ENCODE measurements at regions not wholly inside any gene's neighbourhood (a gene's known extent, or its start where the extent isn't known, plus 50 kb on each side); places are given as distances from the start of the nearest gene placed in this dataset.
A peak's percentile ranks its signal among the peaks of the same experiment; 100 is the strongest.
"Not testable (repeated sequence)": the region's sequence is repeated elsewhere in the genome, so short reads cannot be mapped to it uniquely, and the experiment has no call there.

- H3K4me3 ChIP-seq (replicated peaks; ENCODE audit: low read depth, low read length), result no peak overlapping the region
- TF ChIP-seq, protein P1, sequence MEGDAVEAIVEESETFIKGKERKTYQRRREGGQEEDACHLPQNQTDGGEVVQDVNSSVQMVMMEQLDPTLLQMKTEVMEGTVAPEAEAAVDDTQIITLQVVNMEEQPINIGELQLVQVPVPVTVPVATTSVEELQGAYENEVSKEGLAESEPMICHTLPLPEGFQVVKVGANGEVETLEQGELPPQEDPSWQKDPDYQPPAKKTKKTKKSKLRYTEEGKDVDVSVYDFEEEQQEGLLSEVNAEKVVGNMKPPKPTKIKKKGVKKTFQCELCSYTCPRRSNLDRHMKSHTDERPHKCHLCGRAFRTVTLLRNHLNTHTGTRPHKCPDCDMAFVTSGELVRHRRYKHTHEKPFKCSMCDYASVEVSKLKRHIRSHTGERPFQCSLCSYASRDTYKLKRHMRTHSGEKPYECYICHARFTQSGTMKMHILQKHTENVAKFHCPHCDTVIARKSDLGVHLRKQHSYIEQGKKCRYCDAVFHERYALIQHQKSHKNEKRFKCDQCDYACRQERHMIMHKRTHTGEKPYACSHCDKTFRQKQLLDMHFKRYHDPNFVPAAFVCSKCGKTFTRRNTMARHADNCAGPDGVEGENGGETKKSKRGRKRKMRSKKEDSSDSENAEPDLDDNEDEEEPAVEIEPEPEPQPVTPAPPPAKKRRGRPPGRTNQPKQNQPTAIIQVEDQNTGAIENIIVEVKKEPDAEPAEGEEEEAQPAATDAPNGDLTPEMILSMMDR (IDR thresholded peaks at IDR 0.05; ENCODE audit: low read length, missing control alignments), result no peak
- DNase-seq (ENCODE audit: low read depth), result no peak
Observed at GRCh38 chr5:96187309-96188027, 225.8 kb upstream of the ELL2 start.

GRCh38 chr5:96184510-96184909, 222.9 kb upstream of the ELL2 start:
- DNase-seq (ENCODE audit: low read depth); H3K4me3 ChIP-seq (replicated peaks; ENCODE audit: low read depth, low read length): not testable (repeated sequence)

GRCh38 chr5:96180684-96181435, 219.2 kb upstream of the ELL2 start:
- DNase-seq (ENCODE audit: low read depth), result no peak
- TF ChIP-seq, protein P1 (IDR thresholded peaks at IDR 0.05; ENCODE audit: low read length, missing control alignments), result no peak
- no peak overlapping the region for H3K4me3 ChIP-seq (replicated peaks; ENCODE audit: low read depth, low read length)

DNA sequence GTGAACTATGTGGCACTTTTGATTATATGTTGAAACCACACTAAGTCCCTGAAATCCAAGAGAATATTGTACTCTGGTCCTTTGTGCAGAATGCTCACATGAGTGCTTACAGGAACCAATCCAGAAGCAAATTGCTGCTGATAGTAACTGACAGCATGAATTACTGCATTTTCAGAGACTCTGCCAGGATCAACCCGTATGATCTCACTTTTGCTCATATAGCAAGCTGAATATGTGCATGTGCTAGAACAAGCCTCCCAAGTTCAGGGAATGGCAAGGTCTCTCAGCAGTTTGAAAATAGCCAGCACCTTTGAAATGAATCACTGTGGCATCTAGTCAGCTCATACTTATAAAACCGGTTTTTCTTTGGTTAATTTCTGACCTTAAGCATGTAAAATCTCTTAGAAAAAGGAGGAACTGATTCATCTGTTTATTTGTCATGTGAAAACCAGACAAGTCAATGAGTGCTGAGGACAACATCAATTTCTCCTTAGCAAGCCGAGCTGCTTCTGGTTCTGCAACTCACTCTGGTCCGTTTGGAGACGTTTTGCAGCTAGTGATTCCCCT, 215.7 kb upstream of the ELL2 start:
- no peak overlapping the region for H3K4me3 ChIP-seq (replicated peaks; ENCODE audit: low read depth, low read length)
- DNase-seq (ENCODE audit: low read depth), result peak; percentile 71

DNA sequence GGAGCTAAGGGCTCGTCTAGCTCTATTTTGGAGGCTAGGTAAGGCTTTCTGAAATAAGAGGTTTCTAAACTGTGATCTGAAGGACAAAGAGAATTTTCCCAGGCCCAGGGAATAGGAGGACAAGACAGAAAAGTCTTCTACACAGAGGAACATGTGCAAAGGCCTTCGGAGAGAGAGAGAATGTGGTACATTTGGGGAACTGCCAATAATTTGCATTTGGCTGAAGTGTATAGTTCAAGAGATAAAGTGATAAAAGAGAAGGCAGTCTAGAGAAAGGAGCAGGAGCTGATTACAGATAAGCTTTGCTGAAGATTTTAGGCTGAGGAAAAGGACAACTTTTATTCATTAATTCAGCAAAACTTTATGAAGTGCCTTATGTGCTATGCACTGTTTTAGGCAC, 214.4 kb upstream of the ELL2 start:
- DNase-seq (ENCODE audit: low read depth), result no peak

More for the DNA sequence above, 215.7 kb upstream of the ELL2 start:
- TF ChIP-seq, protein P1 (IDR thresholded peaks at IDR 0.05; ENCODE audit: low read length, missing control alignments), result no peak

GRCh38 chr5:96175090-96175489, 213.4 kb upstream of the ELL2 start:
- peak; percentile 29 for DNase-seq (ENCODE audit: low read depth)
- TF ChIP-seq, protein P1 (IDR thresholded peaks at IDR 0.05; ENCODE audit: low read length, missing control alignments), result peak; percentile 30
- no peak overlapping the region for H3K4me3 ChIP-seq (replicated peaks; ENCODE audit: low read depth, low read length)

More for the DNA sequence above, 214.4 kb upstream of the ELL2 start:
- no peak overlapping the region for H3K4me3 ChIP-seq (replicated peaks; ENCODE audit: low read depth, low read length)
- TF ChIP-seq, protein P1 (IDR thresholded peaks at IDR 0.05; ENCODE audit: low read length, missing control alignments), result no peak

- H3K4me3 ChIP-seq (replicated peaks; ENCODE audit: low read depth, low read length), result no peak overlapping the region
- DNase-seq (ENCODE audit: low read depth), result no peak
- TF ChIP-seq, protein P1 (IDR thresholded peaks at IDR 0.05; ENCODE audit: low read length, missing control alignments), result no peak
Observed at GRCh38 chr5:96173366-96173765, 211.7 kb upstream of the ELL2 start.

All from fibroblast of pulmonary artery (primary cell).